GM20431 (cell line): ENCODE measurements at regions not wholly inside any gene's neighbourhood (a gene's known extent, or its start where the extent isn't known, plus 50 kb on each side); places are given as distances from the start of the nearest gene placed in this dataset.
"Not testable (repeated sequence)": the region's sequence is repeated elsewhere in the genome, so short reads cannot be mapped to it uniquely, and the experiment has no call there.

Experiments
- in situ Hi-C: fragments of 300-500 bp; cut with MseI, MboI; formaldehyde crosslinking; loops from one replicate; pipeline ENCODE4 v1.15.0; 2020; ENCODE audit warnings: low sequenced_read_pairs; ENCODE audit not compliant: unreplicated experiment

GRCh38 chr6:145274083-145274482, 461.2 kb downstream of the EPM2A start:
- in situ Hi-C loops: no loop called here

- in situ Hi-C loops: no loop called here
Observed at GRCh38 chr6:145275019-145275418, 460.3 kb downstream of the EPM2A start.

- in situ Hi-C loops: no loop called here
Observed at GRCh38 chr6:145275787-145276186, 459.5 kb downstream of the EPM2A start.

GRCh38 chr6:145276756-145277155, 458.6 kb downstream of the EPM2A start:
- in situ Hi-C loops: no loop called here

- in situ Hi-C loops: no loop called here
Observed at GRCh38 chr6:145277358-145278086, 457.8 kb downstream of the EPM2A start.

- in situ Hi-C loops: no loop called here
Observed at GRCh38 chr6:145278163-145278807, 457.0 kb downstream of the EPM2A start.

GRCh38 chr6:145279551-145279950, 455.8 kb downstream of the EPM2A start:
- in situ Hi-C loops: no loop called here

GRCh38 chr6:145279993-145280392, 455.3 kb downstream of the EPM2A start:
- in situ Hi-C loops: no loop called here

- in situ Hi-C loops: not testable (repeated sequence)
Observed at GRCh38 chr6:145283209-145283608, 452.1 kb downstream of the EPM2A start.

GRCh38 chr6:145283856-145284255, 451.5 kb downstream of the EPM2A start:
- in situ Hi-C loops: no loop called here

GRCh38 chr6:145286916-145287315, 448.4 kb downstream of the EPM2A start:
- in situ Hi-C loops: no loop called here

GRCh38 chr6:145289573-145289972, 445.7 kb downstream of the EPM2A start:
- in situ Hi-C loops: no loop called here

GRCh38 chr6:145290122-145290521, 445.2 kb downstream of the EPM2A start:
- in situ Hi-C loops: no loop called here

GRCh38 chr6:145292066-145292465, 443.3 kb downstream of the EPM2A start:
- in situ Hi-C loops: no loop called here

GRCh38 chr6:145294942-145295341, 440.4 kb downstream of the EPM2A start:
- in situ Hi-C loops: no loop called here

GRCh38 chr6:145295746-145296145, 439.6 kb downstream of the EPM2A start:
- in situ Hi-C loops: no loop called here

- in situ Hi-C loops: no loop called here
Observed at GRCh38 chr6:145305670-145306069, 429.6 kb downstream of the EPM2A start.

GRCh38 chr6:145306489-145306888, 428.8 kb downstream of the EPM2A start:
- in situ Hi-C loops: no loop called here

- in situ Hi-C loops: no loop called here
Observed at GRCh38 chr6:145309842-145310535, 425.3 kb downstream of the EPM2A start.

GRCh38 chr6:145312481-145312880, 422.8 kb downstream of the EPM2A start:
- in situ Hi-C loops: no loop called here
